ENCODE measurements at regions not wholly inside any gene's neighbourhood (a gene's known extent, or its start where the extent isn't known, plus 50 kb on each side); places are given as distances from the start of the nearest gene placed in this dataset.

- H3K9me3 ChIP-seq (replicated peaks in 1 of 2; ENCODE audit: control insufficient read depth in 1 of 2, insufficient read depth in 1 of 2, low read length in 2 of 2): peaks cover 0 to 7% of the 10 kb centered on the region in 2 donors
- peaks cover 0 to 2% of the 10 kb centered on the region in 2 donors for H3K27me3 ChIP-seq (ENCODE audit: control insufficient read depth in 2 of 2, insufficient read depth in 2 of 2, low read length in 2 of 2)
- H3K36me3 ChIP-seq (replicated peaks in 1 of 2; ENCODE audit: control insufficient read depth in 1 of 2, insufficient read depth in 2 of 2, low read length in 2 of 2): no peaks in the 10 kb centered on the region
- H3K4me2 ChIP-seq (replicated peaks; ENCODE audit: extremely low read depth, low read length, poor library complexity, severe bottlenecking): no peak overlapping the region
- no peak overlapping the region for H3K9ac ChIP-seq (ENCODE audit: insufficient read depth, low read length, poor library complexity, severe bottlenecking)
- no peaks in the 10 kb centered on the region for H3K79me2 ChIP-seq (ENCODE audit: insufficient read depth, low read length)
- H4K20me1 ChIP-seq (ENCODE audit: insufficient read depth, low read length): no peaks in the 10 kb centered on the region
- Mint-ChIP-seq H3K27me3 (ENCODE audit: low read depth in 3 of 3) (peaks cover 5 to 19% (median 11%) of the 10 kb centered on the region in 3 donors), H3K9me3 (peaks cover 5 to 14% (median 13%) of the 10 kb centered on the region in 7 donors), H3K36me3 (no peaks in the 10 kb centered on the region), H3K4me1 (no peaks in the 10 kb centered on the region), H3K4me3 (no peak overlapping the region), H3K27ac (no peak overlapping the region)
- H3K4me3 ChIP-seq (replicated peaks in 1 of 3; ENCODE audit: low read depth in 2 of 3, low read length in 3 of 3): no peak overlapping the region
- no peak overlapping the region for H3K27ac ChIP-seq (ENCODE audit: low read depth in 1 of 2, low read length in 2 of 2)
- TF ChIP-seq CTCF (IDR thresholded peaks at IDR 0.05): no peak
- DNase-seq: no peak
- no peaks in the 10 kb centered on the region for H3K4me1 ChIP-seq (ENCODE audit: control insufficient read depth in 1 of 2, insufficient read depth in 2 of 2, low read length in 2 of 2)
- intact Hi-C loops (cut with micrococcal nuclease): no loop called here
- H2AFZ ChIP-seq (ENCODE audit: insufficient read depth, low read depth, low read length, poor library complexity, severe bottlenecking): no peak overlapping the region
- WGBS (ENCODE audit: insufficient coverage): 71% methylated on average over 2 of the region's 2 CpGs
Observed at GRCh38 chr11:45436118-45436517, 150.0 kb upstream of the SYT13 start.

GRCh38 chr11:45435706-45436105 lies 149.6 kb upstream of the SYT13 start:
- H3K27me3 Mint-ChIP-seq (ENCODE audit: low read depth in 3 of 3): peaks cover 5 to 18% (median 7%) of the 10 kb centered on the region in 3 donors
- H3K9me3 ChIP-seq (replicated peaks in 1 of 2; ENCODE audit: control insufficient read depth in 1 of 2, insufficient read depth in 1 of 2, low read length in 2 of 2): peaks cover 0 to 7% of the 10 kb centered on the region in 2 donors
- TF ChIP-seq CTCF (IDR thresholded peaks at IDR 0.05): no peak

More at GRCh38 chr11:45435706-45436105, 149.6 kb upstream of the SYT13 start:
- no peak overlapping the region for H3K4me3 ChIP-seq (replicated peaks in 1 of 3; ENCODE audit: low read depth in 2 of 3, low read length in 3 of 3)
- H3K79me2 ChIP-seq (ENCODE audit: insufficient read depth, low read length): no peaks in the 10 kb centered on the region
- H3K4me1 ChIP-seq (ENCODE audit: control insufficient read depth in 1 of 2, insufficient read depth in 2 of 2, low read length in 2 of 2): no peaks in the 10 kb centered on the region
- H3K9ac ChIP-seq (ENCODE audit: insufficient read depth, low read length, poor library complexity, severe bottlenecking): no peak overlapping the region
- no peaks in the 10 kb centered on the region for H4K20me1 ChIP-seq (ENCODE audit: insufficient read depth, low read length)
- H2AFZ ChIP-seq (ENCODE audit: insufficient read depth, low read depth, low read length, poor library complexity, severe bottlenecking): no peak overlapping the region
- H3K4me3 Mint-ChIP-seq: no peak overlapping the region
- H3K27ac Mint-ChIP-seq: no peak overlapping the region
- peaks cover 5 to 14% (median 10%) of the 10 kb centered on the region in 7 donors for H3K9me3 Mint-ChIP-seq
- intact Hi-C loops (cut with micrococcal nuclease): no loop called here
- no peak for DNase-seq
- H3K4me2 ChIP-seq (replicated peaks; ENCODE audit: extremely low read depth, low read length, poor library complexity, severe bottlenecking): no peak overlapping the region
- H3K27me3 ChIP-seq (ENCODE audit: control insufficient read depth in 2 of 2, insufficient read depth in 2 of 2, low read length in 2 of 2): peaks cover 0 to 2% of the 10 kb centered on the region in 2 donors
- no peaks in the 10 kb centered on the region for H3K4me1 Mint-ChIP-seq
- no peaks in the 10 kb centered on the region for H3K36me3 Mint-ChIP-seq
- H3K27ac ChIP-seq (ENCODE audit: low read depth in 1 of 2, low read length in 2 of 2): no peak overlapping the region
- H3K36me3 ChIP-seq (replicated peaks in 1 of 2; ENCODE audit: control insufficient read depth in 1 of 2, insufficient read depth in 2 of 2, low read length in 2 of 2): no peaks in the 10 kb centered on the region
- no CpG with 5 or more reads among the region's 3 CpGs for WGBS (ENCODE audit: insufficient coverage)
